Activated CD4-positive, alpha-beta T cell treated with anti-CD3 and anti-CD28 coated beads, Interleukin-2, amount 10 ng/mL, durations not matched to agents 7 days and 5 days (primary cell): ENCODE measurements at regions not wholly inside any gene's neighbourhood (a gene's known extent, or its start where the extent isn't known, plus 50 kb on each side); places are given as distances from the start of the nearest gene placed in this dataset.
"Not testable (repeated sequence)": the region's sequence is repeated elsewhere in the genome, so short reads cannot be mapped to it uniquely, and the experiment has no call there.

Experiments used
- CTCF ChIA-PET: fragments of 350-600 bp; sonication (Branson Sonifier 250); formaldehyde crosslinking; loops from one replicate; lab custom pipeline; 2021; ENCODE audit warnings: antibody characterized with exemption; lab: Charles Lee
- POLR2A ChIA-PET: fragments of 350-600 bp; sonication (Branson Sonifier 250); formaldehyde crosslinking; loops from one replicate; lab custom pipeline; 2021; ENCODE audit warnings: antibody characterized with exemption; lab: Charles Lee
- DNase-seq: peaks from one replicate; pipeline ENCODE4 v3.0.0-alpha.2; 2020
- H3K27ac Mint-ChIP-seq: one replicate; pipeline ENCODE4 v1.8.0; 2021; ENCODE audit warnings: mild to moderate bottlenecking, moderate library complexity, mixed read lengths
- H3K27me3 Mint-ChIP-seq: one replicate; pipeline ENCODE4 v1.8.0; 2021; ENCODE audit warnings: mixed read lengths
- H3K36me3 Mint-ChIP-seq: one replicate; pipeline ENCODE4 v1.8.0; 2021; ENCODE audit warnings: low read depth, mixed read lengths
- H3K4me1 Mint-ChIP-seq: one replicate; pipeline ENCODE4 v1.8.0; 2021; ENCODE audit warnings: mixed read lengths
- H3K4me3 Mint-ChIP-seq: one replicate; pipeline ENCODE4 v1.8.0; 2021; ENCODE audit warnings: mild to moderate bottlenecking, moderate library complexity, mixed read lengths
- H3K9me3 Mint-ChIP-seq: one replicate; pipeline ENCODE4 v1.8.0; 2021; ENCODE audit warnings: mixed read lengths

DNA sequence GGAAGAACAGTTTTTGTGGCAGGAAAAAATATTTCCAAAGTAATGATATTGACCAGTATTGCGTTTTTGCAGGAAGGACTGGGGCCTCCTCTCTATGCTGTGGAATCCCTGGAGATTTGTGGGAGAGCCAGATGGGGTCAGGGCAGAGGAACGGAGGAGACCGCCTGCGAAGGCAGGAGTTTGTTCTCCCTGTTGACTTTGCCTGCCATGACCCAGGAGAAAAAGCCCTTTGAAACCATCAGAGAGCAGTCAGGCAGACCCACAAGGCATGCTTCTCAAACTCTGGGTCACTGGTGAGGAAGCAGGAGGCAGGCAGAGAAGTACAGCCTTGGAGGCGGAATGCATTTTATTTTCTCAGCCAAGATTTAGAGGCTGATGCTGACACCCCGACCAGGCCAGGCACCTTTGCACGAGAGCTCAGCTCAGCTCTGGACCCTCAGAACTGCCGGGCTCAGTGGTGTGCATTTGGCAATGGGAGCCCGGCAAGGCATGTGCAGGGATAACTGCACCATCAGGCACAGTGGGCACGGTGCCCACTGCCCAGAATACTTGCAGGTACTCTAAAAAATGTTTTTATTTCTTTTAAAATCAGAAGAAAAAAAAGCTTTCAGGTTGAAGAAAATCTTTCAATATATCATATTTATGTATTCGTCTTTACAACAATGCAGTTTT is 410.4 kb downstream of the RPS24 start:
- Mint-ChIP-seq H3K27ac (no peak overlapping the region), H3K36me3 (no peaks in the 10 kb centered on the region), H3K27me3 (peaks cover 3% of the 10 kb centered on the region), H3K4me1 (no peaks in the 10 kb centered on the region), H3K4me3 (no peak overlapping the region), H3K9me3 (no peaks in the 10 kb centered on the region)
- POLR2A ChIA-PET: no interaction called here
- no peak for DNase-seq
- CTCF ChIA-PET: interaction anchor here (0.6 kb wide), 1 partner anchor 397 kb away, joined by 5 read pairs; no protein-coding TSS in a partner anchor

DNA sequence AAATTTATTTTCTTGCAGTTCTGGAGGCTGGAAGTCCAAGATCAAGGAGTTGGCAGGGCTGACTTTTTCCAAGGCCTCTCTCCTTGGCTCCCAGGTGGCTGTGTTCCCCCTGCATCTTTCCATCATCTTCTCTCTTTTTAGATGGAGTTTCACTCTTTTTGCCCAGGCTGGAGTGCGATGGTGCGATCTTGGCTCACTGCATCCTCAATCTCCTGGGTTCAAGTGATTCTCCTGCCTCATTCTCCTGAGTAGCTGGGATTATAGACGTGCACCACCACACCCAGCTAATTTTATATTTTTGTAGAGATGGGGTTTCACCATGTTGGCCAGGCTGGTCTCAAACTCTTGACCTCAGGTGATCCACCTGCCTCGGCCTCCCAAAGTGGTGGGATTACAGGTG is 411.1 kb downstream of the RPS24 start:
- H3K4me1 Mint-ChIP-seq, H3K9me3 Mint-ChIP-seq, H3K27me3 Mint-ChIP-seq, CTCF ChIA-PET, DNase-seq, H3K27ac Mint-ChIP-seq, H3K4me3 Mint-ChIP-seq, H3K36me3 Mint-ChIP-seq: not testable (repeated sequence)
- POLR2A ChIA-PET: interaction anchor here (0.7 kb wide), 1 partner anchor 39 kb away, joined by 3 read pairs; no protein-coding TSS in a partner anchor

GRCh38 chr10:78445308-78445707 is 411.6 kb downstream of the RPS24 start:
- H3K36me3 Mint-ChIP-seq: no peaks in the 10 kb centered on the region
- H3K4me1 Mint-ChIP-seq: no peaks in the 10 kb centered on the region
- ChIA-PET POLR2A (interaction anchor here (0.7 kb wide), 1 partner anchor 39 kb away, joined by 3 read pairs; no protein-coding TSS in a partner anchor), CTCF (no interaction called here)
- DNase-seq: no peak
- no peak overlapping the region for H3K27ac Mint-ChIP-seq
- H3K27me3 Mint-ChIP-seq: peaks cover 3% of the 10 kb centered on the region
- no peak overlapping the region for H3K4me3 Mint-ChIP-seq
- H3K9me3 Mint-ChIP-seq: no peaks in the 10 kb centered on the region

- DNase-seq: no peak
- Mint-ChIP-seq H3K27me3 (peaks cover 3% of the 10 kb centered on the region), H3K27ac (no peak overlapping the region), H3K9me3 (no peaks in the 10 kb centered on the region), H3K4me3 (no peak overlapping the region), H3K36me3 (no peaks in the 10 kb centered on the region), H3K4me1 (no peaks in the 10 kb centered on the region)
- ChIA-PET POLR2A (no interaction called here), CTCF (no interaction called here)
Observed at GRCh38 chr10:78448470-78448869, 414.8 kb downstream of the RPS24 start.

DNA sequence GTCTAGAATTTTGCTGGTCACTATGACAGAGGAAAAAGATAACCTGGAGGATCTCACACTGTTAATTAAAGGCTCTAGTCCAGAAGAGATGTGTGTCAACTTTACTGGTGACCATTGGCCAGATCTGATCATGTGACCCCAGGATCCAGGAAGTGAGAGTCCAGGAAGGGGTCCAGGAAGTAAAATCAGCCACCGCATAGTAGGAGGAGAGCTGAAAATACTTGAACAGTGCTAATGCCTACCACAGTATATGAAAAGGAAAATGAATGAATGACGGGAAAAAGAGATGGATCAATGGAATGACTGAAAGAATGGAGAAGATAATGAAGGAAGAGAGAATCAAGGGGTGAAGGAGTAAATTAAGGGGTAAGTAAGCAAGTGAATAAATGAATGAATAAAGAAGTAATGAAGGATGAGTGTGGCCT is 415.3 kb downstream of the RPS24 start:
- H3K27me3 Mint-ChIP-seq: peaks cover 3% of the 10 kb centered on the region
- DNase-seq: no peak
- no peak overlapping the region for H3K27ac Mint-ChIP-seq
- H3K4me3 Mint-ChIP-seq: no peak overlapping the region
- no peaks in the 10 kb centered on the region for H3K36me3 Mint-ChIP-seq
- H3K9me3 Mint-ChIP-seq: no peaks in the 10 kb centered on the region
- ChIA-PET POLR2A (no interaction called here), CTCF (no interaction called here)
- H3K4me1 Mint-ChIP-seq: no peaks in the 10 kb centered on the region

DNA sequence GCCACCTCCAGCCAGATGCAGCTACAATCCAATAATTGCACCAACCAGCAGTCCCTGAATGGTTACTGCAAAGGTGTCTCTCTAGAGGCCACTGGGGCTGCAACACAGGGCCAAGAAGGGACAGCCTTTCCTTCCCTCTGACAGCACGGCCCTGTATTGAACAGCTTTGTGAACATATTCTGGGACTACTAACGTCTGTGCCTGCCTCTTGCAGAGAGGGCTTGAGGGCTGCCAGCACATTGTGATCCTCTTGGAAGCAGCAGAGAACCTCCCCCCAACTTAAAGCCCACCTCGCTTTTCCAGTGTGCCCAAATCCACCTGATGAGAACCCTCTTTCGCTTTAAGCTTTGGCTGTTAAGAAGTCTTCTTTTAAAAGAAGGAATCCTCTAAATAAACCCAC is 415.9 kb downstream of the RPS24 start:
- CTCF ChIA-PET: no interaction called here

DNA sequence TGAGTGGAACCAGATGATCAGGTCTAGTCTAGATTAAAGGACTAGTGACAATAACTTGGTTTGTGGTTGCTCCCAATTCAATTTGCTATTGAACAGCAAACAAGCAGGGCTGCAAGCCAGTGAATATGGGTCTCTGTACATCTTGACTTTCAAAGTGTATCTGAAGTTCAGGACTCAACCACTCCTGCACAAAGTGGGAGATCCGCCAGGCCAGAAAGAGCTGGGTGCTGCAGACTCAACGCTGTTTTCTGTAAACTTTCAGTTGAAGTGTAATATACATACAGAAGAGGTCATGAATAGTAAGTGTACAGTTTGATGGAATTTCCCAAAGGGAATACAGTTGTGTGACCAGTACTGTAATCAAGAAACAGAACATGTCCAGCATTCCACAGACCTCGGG is 416.6 kb downstream of the RPS24 start:
- H3K36me3 Mint-ChIP-seq: no peaks in the 10 kb centered on the region

More for the DNA sequence above, 415.9 kb downstream of the RPS24 start:
- Mint-ChIP-seq H3K27me3 (peaks cover 3% of the 10 kb centered on the region), H3K4me3 (no peak overlapping the region), H3K4me1 (no peaks in the 10 kb centered on the region), H3K27ac (no peak overlapping the region), H3K9me3 (no peaks in the 10 kb centered on the region), H3K36me3 (no peaks in the 10 kb centered on the region)
- POLR2A ChIA-PET: no interaction called here
- no peak for DNase-seq

GRCh38 chr10:78450807-78451485 is 417.3 kb downstream of the RPS24 start:
- Mint-ChIP-seq H3K27me3 (peaks cover 3% of the 10 kb centered on the region), H3K27ac (no peak overlapping the region), H3K9me3 (no peaks in the 10 kb centered on the region), H3K4me3 (no peak overlapping the region), H3K36me3 (no peaks in the 10 kb centered on the region), H3K4me1 (no peaks in the 10 kb centered on the region)
- ChIA-PET CTCF (interaction anchor here (0.7 kb wide), 1 partner anchor 149 kb away, joined by 3 read pairs; no protein-coding TSS in a partner anchor), POLR2A (no interaction called here)
- DNase-seq: no peak

More for the DNA sequence above, 416.6 kb downstream of the RPS24 start:
- ChIA-PET POLR2A (no interaction called here), CTCF (no interaction called here)
- H3K4me1 Mint-ChIP-seq: no peaks in the 10 kb centered on the region
- H3K9me3 Mint-ChIP-seq: no peaks in the 10 kb centered on the region
- no peak overlapping the region for H3K27ac Mint-ChIP-seq
- DNase-seq: no peak
- peaks cover 3% of the 10 kb centered on the region for H3K27me3 Mint-ChIP-seq
- H3K4me3 Mint-ChIP-seq: no peak overlapping the region

DNA sequence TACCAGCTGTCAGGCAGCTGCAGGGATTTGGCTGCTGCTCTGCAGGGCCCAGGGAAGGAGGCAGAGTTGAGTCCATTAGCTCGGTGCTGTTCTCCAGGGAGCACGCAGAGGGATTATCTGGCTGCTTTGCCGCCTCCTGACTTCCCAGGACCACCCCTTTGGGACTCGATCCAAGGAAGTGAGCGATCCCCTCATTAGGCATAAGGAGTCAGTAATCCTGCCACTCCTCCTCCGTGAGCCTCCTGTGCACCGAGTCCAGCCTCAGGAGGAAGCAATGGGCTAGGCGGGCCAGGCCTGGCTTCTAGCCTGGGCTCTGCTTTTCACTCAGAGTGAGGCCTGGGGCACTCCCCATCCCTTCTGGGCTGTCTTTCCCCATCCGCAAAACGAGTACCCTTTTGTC is 417.9 kb downstream of the RPS24 start:
- peaks cover 3% of the 10 kb centered on the region for H3K27me3 Mint-ChIP-seq
- no peaks in the 10 kb centered on the region for H3K9me3 Mint-ChIP-seq
- H3K36me3 Mint-ChIP-seq: no peaks in the 10 kb centered on the region
- POLR2A ChIA-PET: no interaction called here
- CTCF ChIA-PET: no interaction called here
- H3K4me3 Mint-ChIP-seq: no peak overlapping the region
- H3K4me1 Mint-ChIP-seq: no peaks in the 10 kb centered on the region
- DNase-seq: no peak
- no peak overlapping the region for H3K27ac Mint-ChIP-seq

- Mint-ChIP-seq H3K27ac (no peak overlapping the region), H3K4me3 (no peak overlapping the region), H3K9me3 (no peaks in the 10 kb centered on the region), H3K36me3 (no peaks in the 10 kb centered on the region), H3K4me1 (no peaks in the 10 kb centered on the region), H3K27me3 (no peaks in the 10 kb centered on the region)
- POLR2A ChIA-PET: no interaction called here
- no peak for DNase-seq
- CTCF ChIA-PET: no interaction called here
Observed at GRCh38 chr10:78454123-78454645, 420.5 kb downstream of the RPS24 start.

GRCh38 chr10:78455236-78455635 is 421.6 kb downstream of the RPS24 start:
- Mint-ChIP-seq H3K36me3 (no peaks in the 10 kb centered on the region), H3K4me3 (no peak overlapping the region), H3K9me3 (no peaks in the 10 kb centered on the region), H3K4me1 (no peaks in the 10 kb centered on the region), H3K27ac (no peak overlapping the region), H3K27me3 (no peaks in the 10 kb centered on the region)
- CTCF ChIA-PET: no interaction called here
- POLR2A ChIA-PET: no interaction called here
- no peak for DNase-seq

DNA sequence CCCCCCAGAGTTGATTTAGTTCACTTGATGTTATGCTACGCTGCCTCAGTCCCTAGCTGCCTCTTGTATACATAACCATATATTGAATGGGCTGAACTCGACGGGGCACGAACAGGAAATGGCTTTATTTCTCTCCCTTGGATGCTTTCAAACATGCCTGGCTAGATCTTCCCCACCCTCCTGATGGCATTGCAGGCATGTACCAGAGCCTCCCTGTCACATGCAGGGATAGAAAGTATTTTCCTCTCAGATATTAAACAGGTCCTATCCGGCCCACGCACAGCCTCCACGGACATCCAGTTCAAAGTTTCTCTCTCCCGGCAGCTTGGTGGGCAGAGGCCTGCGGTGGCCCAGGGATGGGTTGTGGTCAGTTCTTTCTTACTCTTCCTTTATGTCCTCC is 422.1 kb downstream of the RPS24 start:
- no peaks in the 10 kb centered on the region for H3K4me1 Mint-ChIP-seq
- no peaks in the 10 kb centered on the region for H3K27me3 Mint-ChIP-seq
- POLR2A ChIA-PET: no interaction called here

GRCh38 chr10:78456649-78457400 is 423.2 kb downstream of the RPS24 start:
- ChIA-PET POLR2A (no interaction called here), CTCF (interaction anchor here (0.9 kb wide), 1 partner anchor 14 kb away, joined by 5 read pairs; no protein-coding TSS in a partner anchor)
- H3K27me3 Mint-ChIP-seq: no peaks in the 10 kb centered on the region
- no peak for DNase-seq
- no peaks in the 10 kb centered on the region for H3K9me3 Mint-ChIP-seq
- no peak overlapping the region for H3K4me3 Mint-ChIP-seq
- no peaks in the 10 kb centered on the region for H3K4me1 Mint-ChIP-seq
- no peaks in the 10 kb centered on the region for H3K36me3 Mint-ChIP-seq
- no peak overlapping the region for H3K27ac Mint-ChIP-seq

More for the DNA sequence above, 422.1 kb downstream of the RPS24 start:
- H3K36me3 Mint-ChIP-seq: no peaks in the 10 kb centered on the region
- no peak overlapping the region for H3K27ac Mint-ChIP-seq
- CTCF ChIA-PET: no interaction called here
- H3K9me3 Mint-ChIP-seq: no peaks in the 10 kb centered on the region
- no peak for DNase-seq
- H3K4me3 Mint-ChIP-seq: no peak overlapping the region
